ENCODE measurements at regions not wholly inside any gene's neighbourhood (a gene's known extent, or its start where the extent isn't known, plus 50 kb on each side); places are given as distances from the start of the nearest gene placed in this dataset.

GRCh38 chr4:3355266-3355748 lies 62.5 kb downstream of the RGS12 start:
- no peak for TF ChIP-seq POLR2AphosphoS5 (IDR thresholded peaks at IDR 0.05)
- TF ChIP-seq CTCF (IDR thresholded peaks at IDR 0.05), result no peak
